Thymus (tissue), 11 donors: ENCODE measurements at regions not wholly inside any gene's neighbourhood (a gene's known extent, or its start where the extent isn't known, plus 50 kb on each side); places are given as distances from the start of the nearest gene placed in this dataset.
"Not testable (repeated sequence)": the region's sequence is repeated elsewhere in the genome, so short reads cannot be mapped to it uniquely, and the experiment has no call there.

ENCODE experiments used
- DNase-seq, 9 donors: peaks; one replicate each; pipeline ENCODE4 v3.0.0-alpha.2; 2013; ENCODE audit warnings: low spot score in 9 of 9, low read depth in 6 of 9, missing footprints in 1 of 9
- H3K27ac ChIP-seq, 2 donors: one replicate each; pipeline ENCODE4 v1.5.1; 2013; ENCODE audit warnings: control low read depth in 1 of 2, low read depth in 1 of 2, low read length in 1 of 2, mild to moderate bottlenecking in 1 of 2, moderate library complexity in 1 of 2
- H3K27me3 ChIP-seq, 2 donors: one replicate each; pipeline ENCODE4 v1.5.1; 2013; ENCODE audit warnings: low read length in 1 of 2; ENCODE audit not compliant: control insufficient read depth in 2 of 2, insufficient read depth in 1 of 2
- H3K36me3 ChIP-seq, 2 donors: one replicate each; pipeline ENCODE4 v1.5.1; 2013; ENCODE audit warnings: low read length in 1 of 2, mild to moderate bottlenecking in 1 of 2, moderate library complexity in 1 of 2; ENCODE audit not compliant: control insufficient read depth in 2 of 2, insufficient read depth in 2 of 2
- H3K4me1 ChIP-seq, 2 donors: one replicate each; pipeline ENCODE4 v1.5.1; 2013; ENCODE audit warnings: low read length in 2 of 2; ENCODE audit not compliant: control insufficient read depth in 2 of 2, insufficient read depth in 2 of 2
- H3K4me3 ChIP-seq, 2 donors: one replicate each; pipeline ENCODE4 v1.5.1; 2013; ENCODE audit warnings: low read length in 2 of 2, control low read depth in 1 of 2, mild to moderate bottlenecking in 1 of 2
- H3K9me3 ChIP-seq, 2 donors: one replicate each; pipeline ENCODE4 v1.5.1; 2013; ENCODE audit warnings: low read length in 1 of 2, mild to moderate bottlenecking in 1 of 2; ENCODE audit not compliant: control insufficient read depth in 2 of 2, insufficient read depth in 1 of 2
- WGBS: extraction: QIAGEN DNeasy Blood & Tissue Kit; methylation state at CpG from one replicate; pipeline ENCODE4 v1.1.7; 2013; 5-methylcytosine and 5-hydroxymethylcytosine counted together
- donor health status: healthy.

DNA sequence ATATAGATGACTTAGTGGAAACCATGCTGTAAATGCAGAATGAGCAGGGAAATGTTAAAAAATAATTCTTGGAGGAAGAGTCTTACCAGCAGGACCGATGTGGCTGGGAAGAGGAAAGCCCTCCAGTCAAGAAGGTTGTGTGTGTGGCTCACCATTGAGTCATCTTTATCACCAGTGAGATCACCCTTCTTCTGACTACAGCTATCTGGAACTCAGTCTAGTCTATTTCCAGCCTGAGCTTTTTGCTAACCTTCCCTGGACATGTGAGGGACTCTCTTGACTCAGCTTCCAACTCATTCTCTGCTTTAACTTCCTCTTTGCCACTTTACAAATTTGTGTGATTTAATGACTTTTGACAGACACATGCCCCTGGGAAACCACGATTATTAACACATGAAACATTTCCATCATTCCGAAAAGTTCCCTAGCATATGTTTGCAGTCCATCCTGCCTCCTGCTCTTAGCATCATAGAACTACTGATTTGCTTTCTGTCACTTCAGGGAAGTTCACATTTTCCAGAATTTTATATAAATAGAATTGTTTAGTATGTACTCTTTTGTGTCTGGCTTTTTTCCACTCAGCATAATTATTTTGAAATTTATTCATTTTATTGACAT, 378.5 kb upstream of the FRG2C start:
- not testable (repeated sequence) for H3K27ac ChIP-seq, H3K9me3 ChIP-seq, H3K36me3 ChIP-seq, H3K4me1 ChIP-seq, H3K4me3 ChIP-seq, DNase-seq, H3K27me3 ChIP-seq
- 12% methylated on average over 3 of the region's 3 CpGs for WGBS

DNA sequence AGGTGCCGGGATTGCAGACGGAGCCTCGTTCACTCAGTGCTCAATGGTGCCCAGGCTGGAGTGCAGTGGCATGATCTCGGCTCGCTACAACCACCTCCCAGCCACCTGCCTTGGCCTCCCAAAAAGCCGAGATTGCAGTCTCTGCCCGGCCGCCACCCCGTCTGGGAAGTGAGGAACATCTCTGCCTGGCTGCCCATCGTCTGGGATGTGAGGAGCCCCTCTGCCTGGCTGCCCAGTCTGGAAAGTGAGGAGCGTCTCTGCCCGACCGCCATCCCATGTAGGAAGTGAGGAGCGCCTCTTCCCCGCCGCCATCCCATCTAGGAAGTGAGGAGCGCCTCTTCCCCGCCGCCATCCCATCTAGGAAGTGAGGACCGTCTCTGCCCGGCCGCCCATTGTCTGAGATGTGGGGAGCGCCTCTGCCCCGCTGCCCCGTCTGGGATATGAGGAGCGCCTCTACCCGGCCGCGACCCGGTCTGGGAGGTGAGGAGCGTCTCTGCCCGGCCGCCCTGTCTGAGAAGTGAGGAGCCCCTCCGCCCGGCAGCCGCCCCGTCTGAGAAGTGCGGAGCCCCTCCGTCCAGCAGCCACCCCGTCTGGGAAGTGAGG, 375.1 kb upstream of the FRG2C start:
- not testable (repeated sequence) for H3K27ac ChIP-seq, DNase-seq, H3K9me3 ChIP-seq, H3K4me3 ChIP-seq, H3K4me1 ChIP-seq, H3K36me3 ChIP-seq, H3K27me3 ChIP-seq
- WGBS: 98% methylated on average over 37 of the region's 40 CpGs

DNA sequence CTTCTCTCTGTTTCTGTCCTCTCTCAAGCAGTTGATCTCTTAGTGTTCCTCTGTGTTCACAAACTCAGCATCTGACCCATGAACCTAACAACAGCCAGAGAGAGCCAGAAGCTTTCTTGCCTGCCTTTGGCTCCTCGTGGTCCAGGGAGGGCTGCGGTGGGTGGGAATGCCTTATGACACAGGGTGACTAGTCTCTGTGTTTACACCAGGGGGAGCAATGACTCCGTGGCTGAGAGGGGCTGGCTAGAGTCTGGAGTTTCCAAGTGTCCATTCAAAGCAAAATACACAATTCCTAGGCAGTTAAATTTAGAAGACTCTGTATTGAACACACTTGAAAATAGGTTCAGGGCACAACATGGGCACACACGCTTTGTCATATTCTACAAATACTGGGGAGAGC, 370.0 kb upstream of the FRG2C start:
- WGBS: 27% methylated on average over 4 of the region's 4 CpGs
- no peak for DNase-seq
- Histone ChIP-seq H3K27ac (no peak overlapping the region), H3K36me3 (no peaks in the 10 kb centered on the region), H3K27me3 (no peaks in the 10 kb centered on the region), H3K4me3 (no peak overlapping the region), H3K4me1 (no peaks in the 10 kb centered on the region), H3K9me3 (no peaks in the 10 kb centered on the region)

DNA sequence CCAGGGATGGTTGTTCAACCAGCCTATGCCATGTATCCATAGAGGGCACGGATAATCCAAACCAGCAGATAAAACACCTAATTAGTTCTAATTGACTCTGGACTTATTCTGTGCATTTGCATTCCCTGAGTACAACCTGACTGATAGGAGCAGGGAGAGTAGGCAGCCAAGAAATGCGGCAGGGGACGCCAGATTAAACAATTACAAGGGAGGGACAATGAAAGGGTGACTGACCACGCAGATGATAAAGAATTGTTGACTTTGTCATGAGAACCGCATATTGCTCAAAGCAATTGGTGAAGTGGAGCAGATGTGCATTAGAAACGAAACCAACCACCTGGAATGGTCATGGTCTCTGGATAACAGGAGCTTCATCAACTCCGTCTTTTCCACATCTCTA, 369.1 kb upstream of the FRG2C start:
- DNase-seq: no peak
- H3K27me3 ChIP-seq: no peaks in the 10 kb centered on the region
- H3K27ac ChIP-seq: no peak overlapping the region
- 91% methylated on average over 7 of the region's 7 CpGs for WGBS
- H3K4me1 ChIP-seq: no peaks in the 10 kb centered on the region
- H3K36me3 ChIP-seq: no peaks in the 10 kb centered on the region
- no peaks in the 10 kb centered on the region for H3K9me3 ChIP-seq
- no peak overlapping the region for H3K4me3 ChIP-seq

DNA sequence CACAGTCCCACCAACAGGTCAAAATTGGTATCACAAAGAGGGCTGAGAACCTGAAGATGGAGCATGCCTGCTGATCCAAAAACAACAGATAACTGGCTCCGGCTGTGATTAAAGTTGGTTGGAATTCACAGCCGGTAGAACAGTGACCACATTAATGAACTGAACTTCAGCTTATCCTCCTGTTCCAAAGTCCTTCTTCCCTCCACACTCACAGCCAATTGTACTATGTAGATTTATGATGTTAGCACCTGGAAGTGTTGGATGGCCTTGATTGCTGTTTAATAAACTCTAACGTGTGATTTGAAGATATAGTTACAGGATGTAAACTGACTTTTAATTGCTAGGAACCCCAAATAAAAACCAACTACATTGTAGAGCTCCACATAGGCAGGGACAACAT, 367.3 kb upstream of the FRG2C start:
- Histone ChIP-seq H3K9me3 (no peaks in the 10 kb centered on the region), H3K36me3 (no peaks in the 10 kb centered on the region), H3K27me3 (no peaks in the 10 kb centered on the region), H3K4me1 (no peaks in the 10 kb centered on the region), H3K4me3 (no peak overlapping the region), H3K27ac (no peak overlapping the region)
- WGBS: 96% methylated on average over 3 of the region's 3 CpGs
- DNase-seq: no peak

DNA sequence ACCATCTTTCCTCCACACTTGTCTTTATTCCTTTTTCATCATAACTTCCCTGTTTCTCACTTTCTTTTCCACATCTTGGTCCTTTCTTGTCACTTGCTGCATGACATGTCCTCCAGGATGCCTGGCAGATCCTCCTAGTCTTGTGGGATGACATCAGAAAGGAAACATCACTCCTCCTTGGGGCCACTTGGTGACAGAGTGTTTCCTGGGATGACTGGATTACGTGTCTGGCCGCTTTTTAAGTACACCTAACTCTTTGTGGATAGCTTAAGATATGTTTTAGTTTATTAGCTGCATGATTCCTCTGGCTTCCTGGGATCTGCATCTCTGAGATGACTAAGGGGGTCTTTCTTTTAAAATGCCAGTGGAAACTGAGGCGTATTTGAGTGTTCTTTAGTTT, 363.5 kb upstream of the FRG2C start:
- H3K4me3 ChIP-seq: no peak overlapping the region
- no peak overlapping the region for H3K27ac ChIP-seq
- H3K4me1 ChIP-seq: no peaks in the 10 kb centered on the region
- H3K27me3 ChIP-seq: no peaks in the 10 kb centered on the region
- no peaks in the 10 kb centered on the region for H3K9me3 ChIP-seq
- 90% methylated on average over 3 of the region's 3 CpGs for WGBS
- DNase-seq: no peak
- no peaks in the 10 kb centered on the region for H3K36me3 ChIP-seq

DNA sequence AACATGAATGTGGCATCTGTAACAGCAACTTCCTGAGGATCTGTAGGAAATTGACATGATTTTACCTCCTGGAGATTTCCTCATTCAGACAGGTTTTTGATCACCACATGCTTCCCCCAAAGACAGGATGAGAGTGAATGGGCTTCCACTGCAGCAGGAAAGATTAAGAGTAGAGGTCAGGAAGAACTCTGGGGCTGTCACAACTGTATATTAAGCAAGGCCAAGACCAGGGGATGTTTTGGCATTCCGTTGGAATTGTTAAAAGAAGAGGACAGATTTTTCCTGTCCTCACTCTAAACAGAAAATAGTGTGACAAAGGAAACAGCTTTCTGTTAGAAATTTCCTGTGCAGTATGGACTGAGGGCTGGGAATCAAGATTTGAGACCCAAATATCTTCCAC, 363.1 kb upstream of the FRG2C start:
- not testable (repeated sequence) for H3K4me1 ChIP-seq, H3K27ac ChIP-seq, H3K9me3 ChIP-seq, DNase-seq, H3K4me3 ChIP-seq, H3K27me3 ChIP-seq, H3K36me3 ChIP-seq
- WGBS: 36% methylated on average over 1 of the region's 1 CpG

DNA sequence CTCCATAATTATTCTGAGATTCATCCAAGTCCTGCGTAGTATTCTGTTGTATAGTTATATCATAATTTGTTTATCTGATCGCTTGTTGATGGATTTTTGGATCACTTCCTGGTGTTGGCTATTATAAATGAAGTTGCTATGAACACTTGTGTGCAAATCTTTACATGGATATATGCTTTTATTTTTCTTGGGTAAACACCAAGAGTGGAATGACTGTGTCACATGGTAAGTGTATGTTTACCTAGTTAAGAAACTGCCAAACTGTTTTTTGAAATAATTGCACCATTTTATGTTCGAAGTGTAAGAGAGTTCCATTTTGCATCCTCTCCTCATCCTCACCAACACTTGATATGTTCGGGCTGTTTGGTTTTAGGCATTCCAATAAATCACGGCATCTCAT, 360.4 kb upstream of the FRG2C start:
- Histone ChIP-seq H3K36me3 (no peaks in the 10 kb centered on the region), H3K4me3 (no peak overlapping the region), H3K27ac (no peak overlapping the region), H3K27me3 (no peaks in the 10 kb centered on the region), H3K4me1 (no peaks in the 10 kb centered on the region), H3K9me3 (no peaks in the 10 kb centered on the region)
- DNase-seq: no peak
- 95% methylated on average over 5 of the region's 5 CpGs for WGBS

DNA sequence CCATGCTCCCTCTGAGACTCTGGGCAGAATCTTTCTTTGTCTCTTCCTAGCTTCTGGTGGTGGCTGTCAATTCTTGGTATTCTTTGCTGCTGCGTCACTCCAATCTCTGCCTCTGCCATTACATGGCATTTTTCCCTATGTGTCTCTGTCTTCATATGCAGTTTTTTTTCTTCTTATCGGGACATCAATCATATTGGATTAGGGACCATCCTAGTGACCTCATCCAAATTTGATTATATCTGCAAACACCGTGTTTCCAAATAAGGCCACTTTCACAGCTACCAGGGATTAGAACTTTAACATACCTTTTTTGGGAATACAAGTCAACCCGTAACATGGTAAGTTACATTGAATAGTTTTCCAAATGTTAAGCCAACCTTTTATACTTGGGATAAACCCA, 358.2 kb upstream of the FRG2C start:
- Histone ChIP-seq H3K4me1 (no peaks in the 10 kb centered on the region), H3K27me3 (no peaks in the 10 kb centered on the region), H3K36me3 (no peaks in the 10 kb centered on the region), H3K27ac (no peak overlapping the region), H3K4me3 (no peak overlapping the region), H3K9me3 (no peaks in the 10 kb centered on the region)
- DNase-seq: no peak
- WGBS: 97% methylated on average over 4 of the region's 4 CpGs
